HL-60 (cell line): ENCODE measurements at regions not wholly inside any gene's neighbourhood (a gene's known extent, or its start where the extent isn't known, plus 50 kb on each side); places are given as distances from the start of the nearest gene placed in this dataset.

Experiments
- DNase-seq, 2 experiments: peaks; one replicate each; pipeline ENCODE4 v3.0.0-alpha.2; 2010 to 2020; ENCODE audit warnings: low read depth in 1 of 2, low spot score in 1 of 2
- H3K27ac ChIP-seq: fragments of 250-450 bp; sonication (Bioruptor Pico); replicated peaks from 2 replicates; pipeline ENCODE4 v1.5.1; 2020; ENCODE audit warnings: mild to moderate bottlenecking, moderate library complexity
- H3K27me3 ChIP-seq: fragments of 250-450 bp; sonication (Bioruptor Pico); 2 replicates; pipeline ENCODE4 v1.5.1; 2021; ENCODE audit warnings: mild to moderate bottlenecking, moderate library complexity; ENCODE audit not compliant: insufficient read depth, poor library complexity, severe bottlenecking
- H3K4me3 ChIP-seq: replicated peaks from 2 replicates; pipeline ENCODE4 v1.5.1; 2011; ENCODE audit warnings: mild to moderate bottlenecking, control low read depth, low read length; ENCODE audit not compliant: insufficient read depth
- GABPA ChIP-seq: IDR thresholded peaks from 2 replicates; pipeline ENCODE4 v1.6.1; 2012; ENCODE audit warnings: low read depth
- POLR2AphosphoS5 ChIP-seq: IDR thresholded peaks from 2 replicates; pipeline ENCODE4 v1.6.1; 2012; ENCODE audit warnings: low read depth
- SPI1 ChIP-seq: IDR thresholded peaks from 2 replicates; pipeline ENCODE4 v1.6.1; 2012; ENCODE audit warnings: low read depth, mild to moderate bottlenecking, borderline replicate concordance
- TF ChIP-seq, protein P1 (sequence below): IDR thresholded peaks from 2 replicates; pipeline ENCODE4 v1.6.1; 2012; ENCODE audit warnings: low read depth; ENCODE audit not compliant: insufficient replicate concordance
- TF ChIP-seq, protein P2 (sequence below): IDR thresholded peaks from one replicate; pipeline ENCODE4 v1.5.1; 2011; ENCODE audit warnings: low read length, control low read depth, inconsistent platforms; ENCODE audit not compliant: insufficient read depth

DNA sequence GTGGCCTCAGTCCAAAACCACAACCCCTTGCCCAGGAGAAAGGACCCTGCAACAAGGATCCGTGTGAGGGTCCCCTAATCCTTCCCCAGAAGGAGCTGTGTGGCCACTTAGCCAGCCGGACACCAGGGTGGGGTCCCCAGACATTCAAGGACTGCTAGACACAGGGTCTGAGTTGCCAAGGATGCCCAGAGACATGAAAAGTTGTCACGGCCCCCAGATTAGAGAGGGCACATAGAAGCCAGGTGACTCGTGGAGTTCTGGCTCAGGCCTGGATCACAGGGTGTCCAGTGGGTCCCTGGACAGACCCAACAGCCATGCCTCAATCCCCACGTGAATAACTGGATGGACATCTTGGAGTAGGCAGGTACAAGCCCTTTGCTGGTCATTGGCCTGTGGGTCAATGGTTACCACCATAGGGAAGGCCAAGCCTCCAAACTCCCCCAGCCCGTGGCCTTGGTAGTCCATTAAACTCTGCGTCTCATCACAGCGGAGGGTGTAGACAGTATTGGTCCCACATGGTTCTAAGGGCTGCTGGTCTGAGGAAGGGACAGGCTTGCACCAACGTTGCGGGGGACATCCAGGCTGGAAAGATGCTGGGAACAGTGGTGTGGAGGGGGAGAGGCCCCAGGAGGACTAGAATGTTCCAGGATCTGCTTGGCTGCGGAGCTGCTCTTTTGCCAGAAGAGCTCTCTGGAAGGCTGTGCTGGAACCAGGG is 205.9 kb upstream of the PPP2R2D start:
- Histone ChIP-seq H3K4me3 (no peak overlapping the region), H3K27ac (no peak overlapping the region), H3K27me3 (no peaks in the 10 kb centered on the region)
- TF ChIP-seq GABPA: no peak
- TF ChIP-seq POLR2AphosphoS5: no peak
- TF ChIP-seq SPI1: no peak
- TF ChIP-seq, protein P1, sequence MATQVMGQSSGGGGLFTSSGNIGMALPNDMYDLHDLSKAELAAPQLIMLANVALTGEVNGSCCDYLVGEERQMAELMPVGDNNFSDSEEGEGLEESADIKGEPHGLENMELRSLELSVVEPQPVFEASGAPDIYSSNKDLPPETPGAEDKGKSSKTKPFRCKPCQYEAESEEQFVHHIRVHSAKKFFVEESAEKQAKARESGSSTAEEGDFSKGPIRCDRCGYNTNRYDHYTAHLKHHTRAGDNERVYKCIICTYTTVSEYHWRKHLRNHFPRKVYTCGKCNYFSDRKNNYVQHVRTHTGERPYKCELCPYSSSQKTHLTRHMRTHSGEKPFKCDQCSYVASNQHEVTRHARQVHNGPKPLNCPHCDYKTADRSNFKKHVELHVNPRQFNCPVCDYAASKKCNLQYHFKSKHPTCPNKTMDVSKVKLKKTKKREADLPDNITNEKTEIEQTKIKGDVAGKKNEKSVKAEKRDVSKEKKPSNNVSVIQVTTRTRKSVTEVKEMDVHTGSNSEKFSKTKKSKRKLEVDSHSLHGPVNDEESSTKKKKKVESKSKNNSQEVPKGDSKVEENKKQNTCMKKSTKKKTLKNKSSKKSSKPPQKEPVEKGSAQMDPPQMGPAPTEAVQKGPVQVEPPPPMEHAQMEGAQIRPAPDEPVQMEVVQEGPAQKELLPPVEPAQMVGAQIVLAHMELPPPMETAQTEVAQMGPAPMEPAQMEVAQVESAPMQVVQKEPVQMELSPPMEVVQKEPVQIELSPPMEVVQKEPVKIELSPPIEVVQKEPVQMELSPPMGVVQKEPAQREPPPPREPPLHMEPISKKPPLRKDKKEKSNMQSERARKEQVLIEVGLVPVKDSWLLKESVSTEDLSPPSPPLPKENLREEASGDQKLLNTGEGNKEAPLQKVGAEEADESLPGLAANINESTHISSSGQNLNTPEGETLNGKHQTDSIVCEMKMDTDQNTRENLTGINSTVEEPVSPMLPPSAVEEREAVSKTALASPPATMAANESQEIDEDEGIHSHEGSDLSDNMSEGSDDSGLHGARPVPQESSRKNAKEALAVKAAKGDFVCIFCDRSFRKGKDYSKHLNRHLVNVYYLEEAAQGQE: no peak
- TF ChIP-seq, protein P2, sequence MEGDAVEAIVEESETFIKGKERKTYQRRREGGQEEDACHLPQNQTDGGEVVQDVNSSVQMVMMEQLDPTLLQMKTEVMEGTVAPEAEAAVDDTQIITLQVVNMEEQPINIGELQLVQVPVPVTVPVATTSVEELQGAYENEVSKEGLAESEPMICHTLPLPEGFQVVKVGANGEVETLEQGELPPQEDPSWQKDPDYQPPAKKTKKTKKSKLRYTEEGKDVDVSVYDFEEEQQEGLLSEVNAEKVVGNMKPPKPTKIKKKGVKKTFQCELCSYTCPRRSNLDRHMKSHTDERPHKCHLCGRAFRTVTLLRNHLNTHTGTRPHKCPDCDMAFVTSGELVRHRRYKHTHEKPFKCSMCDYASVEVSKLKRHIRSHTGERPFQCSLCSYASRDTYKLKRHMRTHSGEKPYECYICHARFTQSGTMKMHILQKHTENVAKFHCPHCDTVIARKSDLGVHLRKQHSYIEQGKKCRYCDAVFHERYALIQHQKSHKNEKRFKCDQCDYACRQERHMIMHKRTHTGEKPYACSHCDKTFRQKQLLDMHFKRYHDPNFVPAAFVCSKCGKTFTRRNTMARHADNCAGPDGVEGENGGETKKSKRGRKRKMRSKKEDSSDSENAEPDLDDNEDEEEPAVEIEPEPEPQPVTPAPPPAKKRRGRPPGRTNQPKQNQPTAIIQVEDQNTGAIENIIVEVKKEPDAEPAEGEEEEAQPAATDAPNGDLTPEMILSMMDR: no peak
- DNase-seq: no peak

DNA sequence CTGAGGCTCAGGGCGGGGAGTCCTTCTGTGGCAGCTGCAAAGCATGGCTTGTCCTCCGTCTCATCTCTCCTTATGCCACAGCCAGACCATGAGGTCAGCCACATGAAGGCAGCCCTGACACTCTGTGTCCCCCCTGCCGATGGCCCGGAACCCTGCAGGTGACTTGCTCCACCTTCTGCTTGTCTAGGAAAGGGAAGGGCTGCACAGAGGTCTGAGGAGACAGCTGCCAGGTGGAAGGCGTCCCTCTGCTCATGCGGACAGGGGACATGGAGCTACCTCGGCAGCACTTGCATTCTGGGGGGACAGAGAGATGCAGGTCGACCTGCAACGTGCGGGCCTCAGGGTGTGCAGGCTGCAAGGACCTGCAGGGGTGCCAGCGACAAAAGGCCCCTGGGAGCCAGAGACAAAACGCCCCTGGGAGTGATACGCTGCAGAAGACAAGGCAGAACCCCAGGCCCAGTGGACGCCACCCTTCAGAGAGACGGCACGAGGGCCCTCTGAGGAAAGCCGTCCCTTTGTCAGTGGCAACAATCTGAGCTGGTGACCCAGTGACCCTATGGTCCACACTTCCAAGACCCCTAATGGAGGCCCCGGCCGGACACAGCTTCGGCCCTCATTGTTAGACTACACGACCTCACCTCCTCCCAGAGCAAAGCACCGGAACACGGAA is 205.2 kb upstream of the PPP2R2D start:
- Histone ChIP-seq H3K27me3 (no peaks in the 10 kb centered on the region), H3K27ac (no peak overlapping the region), H3K4me3 (no peak overlapping the region)
- TF ChIP-seq, protein P1: no peak
- TF ChIP-seq POLR2AphosphoS5 (no peak), SPI1 (no peak), GABPA (no peak)
- TF ChIP-seq, protein P2: no peak
- DNase-seq: no peak

DNA sequence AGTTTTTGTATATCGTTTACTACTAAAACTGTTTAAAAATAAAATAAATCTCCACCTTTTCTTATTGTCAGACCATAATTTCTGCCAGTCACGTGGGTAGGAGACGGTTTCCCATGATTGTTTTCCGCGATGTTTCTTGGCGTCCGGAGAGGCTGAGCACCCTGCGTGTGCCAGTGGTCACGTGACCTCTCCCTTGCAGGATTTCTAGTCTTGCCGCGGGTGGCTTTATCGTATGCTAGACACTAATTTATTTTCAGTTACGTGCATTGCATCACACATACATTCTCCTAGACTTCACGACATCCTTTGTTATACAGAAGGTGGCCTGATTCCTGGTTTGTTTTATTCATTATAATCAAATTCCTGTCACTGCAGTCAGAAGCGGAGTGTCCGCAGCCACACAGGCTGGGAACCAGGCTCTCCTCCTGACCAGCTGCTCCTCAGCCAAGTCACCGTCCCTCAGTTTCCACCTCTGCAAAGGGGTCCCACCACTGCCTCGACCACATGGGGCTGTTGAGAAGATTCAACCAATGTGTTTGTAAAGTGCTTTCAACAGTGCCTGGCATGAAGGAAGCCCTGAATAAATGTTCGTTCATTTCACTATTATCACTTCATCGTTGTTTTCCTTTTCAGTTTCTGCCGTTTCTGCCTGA is 203.2 kb upstream of the PPP2R2D start:
- no peaks in the 10 kb centered on the region for H3K27me3 ChIP-seq
- TF ChIP-seq, protein P1: no peak
- TF ChIP-seq SPI1 (no peak), GABPA (no peak), POLR2AphosphoS5 (no peak)
- TF ChIP-seq, protein P2: no peak
- no peak overlapping the region for H3K27ac ChIP-seq
- no peak overlapping the region for H3K4me3 ChIP-seq
- no peak for DNase-seq
